Ecto neural progenitor cell (in vitro differentiated cells): ENCODE measurements at regions not wholly inside any gene's neighbourhood (a gene's known extent, or its start where the extent isn't known, plus 50 kb on each side); places are given as distances from the start of the nearest gene placed in this dataset.
"Not testable (repeated sequence)": the region's sequence is repeated elsewhere in the genome, so short reads cannot be mapped to it uniquely, and the experiment has no call there.

ENCODE experiments used
- DNase-seq: peaks from one replicate; pipeline ENCODE4 v3.0.0-alpha.2; 2018; ENCODE audit warnings: low spot score

GRCh38 chr15:88965097-88965496, 51.9 kb upstream of the MFGE8 start:
- DNase-seq, result not testable (repeated sequence)

GRCh38 chr15:88970232-88970631, 57.1 kb upstream of the MFGE8 start:
- no peak for DNase-seq

GRCh38 chr15:88974392-88974791, 61.2 kb upstream of the MFGE8 start:
- no peak for DNase-seq

DNA sequence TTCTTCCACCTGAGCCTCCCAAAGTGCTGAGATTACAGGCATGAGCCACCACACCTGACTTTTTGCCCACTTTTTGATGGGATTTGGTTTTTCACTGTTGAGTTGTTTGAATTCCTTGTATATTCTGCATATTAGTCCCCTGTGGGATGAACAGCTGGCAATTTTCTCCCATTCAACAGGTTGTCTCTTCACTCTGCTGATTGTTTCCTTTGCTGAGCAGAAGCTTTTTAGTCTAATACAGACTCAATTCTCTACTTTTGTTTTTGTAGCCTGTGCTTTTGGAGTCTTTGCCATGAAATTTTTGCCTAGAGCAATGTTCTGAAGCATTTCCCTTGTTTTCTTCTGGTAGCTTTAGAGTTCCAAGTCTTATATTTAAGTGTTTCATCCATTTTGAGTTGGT, 62.7 kb upstream of the MFGE8 start:
- DNase-seq, result no peak

GRCh38 chr15:88976656-88977055, 63.5 kb upstream of the MFGE8 start:
- DNase-seq, result no peak

DNA sequence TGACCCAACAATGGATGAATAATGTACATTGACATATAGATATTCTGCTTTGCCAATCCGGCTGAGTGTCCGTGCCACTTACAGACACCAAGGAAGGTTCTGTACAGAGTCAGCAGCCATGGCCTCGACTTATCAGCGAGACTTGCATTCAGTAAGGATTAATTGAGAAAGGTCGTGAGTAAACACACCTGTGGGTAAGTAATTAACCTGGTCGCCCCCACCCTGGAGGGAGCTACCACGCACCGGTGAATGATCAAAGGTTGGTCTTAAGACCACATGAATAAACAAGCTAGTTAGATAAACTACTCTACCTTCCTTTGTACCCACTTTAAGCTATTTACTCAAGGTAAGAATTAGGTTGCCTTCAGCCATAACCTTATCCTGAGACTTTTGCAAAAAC, 66.5 kb upstream of the MFGE8 start:
- no peak for DNase-seq

DNA sequence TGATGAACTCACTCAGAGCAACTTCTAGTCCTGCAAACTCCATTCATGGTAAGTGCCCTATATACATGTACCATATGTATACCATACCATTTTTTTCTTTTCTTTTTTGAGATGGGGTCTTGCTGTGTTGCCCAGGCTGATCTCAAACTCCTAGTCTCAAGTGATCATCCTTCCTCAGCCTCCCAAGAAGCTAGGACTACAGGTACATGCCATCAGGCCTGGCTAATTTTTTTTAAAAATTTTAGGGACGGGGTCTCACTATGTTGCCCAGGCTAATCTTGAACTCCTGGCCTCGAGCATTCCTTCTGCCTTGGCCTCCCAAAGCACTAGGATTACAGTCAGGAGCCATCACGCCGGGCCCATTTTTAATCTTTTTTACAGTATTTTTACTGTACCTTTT, 67.3 kb upstream of the MFGE8 start:
- no peak for DNase-seq

DNA sequence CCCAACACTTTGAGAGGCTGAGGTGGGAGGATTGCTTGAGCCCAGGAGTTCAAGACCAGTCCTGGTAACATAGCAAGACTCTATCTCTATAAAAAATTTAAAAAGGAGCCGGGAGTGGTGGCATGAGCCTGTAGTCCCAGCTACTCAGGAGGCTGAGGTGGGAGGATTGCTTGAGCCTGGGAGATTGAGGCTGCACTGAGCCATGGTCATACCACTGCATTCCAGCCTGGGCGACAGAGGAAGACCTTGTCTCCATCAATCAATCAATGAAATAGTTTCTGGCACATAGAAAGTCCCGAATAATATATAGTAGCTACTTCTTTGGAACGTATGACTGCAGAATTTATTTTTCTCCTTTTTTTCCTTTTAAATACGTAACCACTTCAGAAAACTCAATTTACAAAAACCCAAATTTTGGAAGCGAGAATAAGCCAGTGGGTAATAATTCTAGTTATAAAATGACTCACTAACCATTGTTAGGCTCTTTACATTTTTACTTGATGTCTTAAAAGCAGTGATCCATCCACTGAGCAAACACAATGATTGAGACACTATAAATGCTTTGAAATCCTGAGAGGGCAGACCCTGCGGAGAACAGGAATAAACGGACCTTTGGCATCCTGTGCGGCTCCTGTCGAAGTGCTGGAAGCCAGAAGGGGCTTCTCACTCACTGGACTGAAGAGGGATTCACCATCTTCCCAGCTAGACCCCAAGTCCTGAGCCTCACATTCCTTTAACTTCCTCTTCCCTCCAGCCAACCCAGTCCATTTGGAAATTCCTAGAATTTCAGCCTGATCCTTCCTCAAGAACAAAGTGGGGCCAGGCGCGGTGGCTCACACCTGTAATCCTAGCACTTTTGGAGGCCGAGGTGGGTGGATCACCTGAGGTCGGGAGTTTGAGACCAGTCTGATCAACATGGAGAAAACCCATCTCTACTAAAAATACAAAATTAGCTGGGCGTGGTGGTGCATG, 68.4 kb upstream of the MFGE8 start:
- DNase-seq, result no peak

DNA sequence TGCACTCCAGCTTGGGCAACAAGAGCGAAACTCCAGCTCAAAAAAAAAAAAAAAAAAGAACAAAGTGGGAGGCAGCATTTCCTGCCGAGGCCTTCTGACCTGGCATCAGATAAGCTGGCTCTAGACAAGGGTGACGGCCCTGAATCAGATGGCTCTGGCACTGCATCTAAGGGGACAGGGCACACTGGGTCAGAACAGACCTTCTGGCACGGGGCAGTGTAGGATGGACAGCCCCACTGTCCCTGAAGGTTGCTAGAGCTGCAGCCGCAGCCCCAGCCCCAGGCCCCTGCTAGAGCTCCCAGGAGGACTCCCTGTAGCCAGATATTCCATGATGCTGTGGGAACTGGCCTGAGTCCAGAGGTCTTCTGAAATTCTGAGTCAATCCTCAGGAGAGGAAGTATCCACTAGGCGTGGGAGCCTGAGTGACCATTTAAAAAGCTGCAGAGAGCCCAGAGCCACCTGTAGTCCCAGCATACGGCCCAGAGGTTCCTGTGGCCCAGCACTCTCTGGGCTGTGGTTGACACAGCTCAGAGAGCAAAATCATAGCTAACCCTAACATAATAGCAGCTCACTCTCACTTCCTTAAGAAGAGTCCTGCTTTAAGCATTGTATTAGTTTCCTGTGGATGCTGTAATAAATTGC, 69.2 kb upstream of the MFGE8 start:
- no peak for DNase-seq

DNA sequence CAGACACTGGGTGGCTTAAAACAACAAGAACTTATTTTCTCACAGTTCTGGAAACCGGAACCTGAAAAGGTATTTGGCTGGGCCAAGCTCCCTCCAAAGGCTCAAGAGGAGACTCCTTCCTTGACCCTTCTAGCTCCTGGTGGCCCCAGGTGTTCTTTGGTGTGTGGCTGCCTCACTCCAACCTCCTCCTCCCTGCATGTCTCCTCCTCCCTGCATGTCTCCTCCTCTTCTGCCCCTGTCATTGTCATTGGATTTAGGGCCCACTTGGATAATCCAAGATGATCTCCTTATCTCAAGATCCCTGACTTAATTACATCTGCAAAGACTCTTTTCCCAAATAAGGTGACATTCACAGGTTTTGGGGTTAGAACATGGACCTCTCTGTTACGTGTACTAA, 69.8 kb upstream of the MFGE8 start:
- DNase-seq, result no peak

- peak; percentile 14 for DNase-seq
Measured at GRCh38 chr15:88983861-88984429, 70.8 kb upstream of the MFGE8 start.

DNA sequence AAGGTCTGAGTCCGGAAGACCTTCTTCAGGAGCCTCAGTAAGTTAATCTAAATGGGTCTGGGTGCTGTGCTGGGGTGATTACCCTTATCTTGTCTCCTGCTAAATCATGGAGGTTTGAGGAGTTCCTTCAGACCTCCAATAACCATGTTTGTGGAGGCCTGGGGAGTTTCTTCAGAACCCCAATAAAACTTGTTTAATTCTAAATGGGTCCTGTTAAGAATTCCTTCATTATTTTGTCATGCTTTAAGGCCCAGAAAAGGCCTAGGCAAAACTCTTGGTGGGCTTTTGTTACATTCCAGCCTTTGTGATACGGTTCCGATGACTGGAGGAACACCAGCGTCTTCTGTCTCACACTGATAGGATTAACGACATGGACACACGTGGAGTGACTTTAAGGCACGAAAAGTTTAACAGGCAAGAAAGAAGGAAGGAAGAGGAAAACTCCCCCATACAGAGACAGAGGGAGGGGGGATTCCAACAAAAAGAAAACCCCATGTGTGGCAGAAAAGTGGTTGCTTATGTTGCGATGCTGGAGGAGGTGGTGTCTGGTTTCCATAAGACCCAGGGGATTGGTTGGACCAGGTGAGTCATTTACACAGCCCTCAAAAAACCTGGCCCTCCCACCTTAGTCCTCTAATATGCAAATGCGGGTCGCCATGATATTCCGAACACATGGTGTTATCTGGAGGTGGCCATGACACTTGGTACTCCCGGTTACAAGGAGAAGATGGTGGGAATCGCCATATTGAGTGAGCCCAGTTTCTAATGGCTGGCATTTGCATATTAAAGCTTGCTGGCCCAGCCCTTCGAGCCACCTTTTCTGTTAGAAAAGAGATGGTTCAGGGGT, 72.6 kb upstream of the MFGE8 start:
- DNase-seq, result no peak

DNA sequence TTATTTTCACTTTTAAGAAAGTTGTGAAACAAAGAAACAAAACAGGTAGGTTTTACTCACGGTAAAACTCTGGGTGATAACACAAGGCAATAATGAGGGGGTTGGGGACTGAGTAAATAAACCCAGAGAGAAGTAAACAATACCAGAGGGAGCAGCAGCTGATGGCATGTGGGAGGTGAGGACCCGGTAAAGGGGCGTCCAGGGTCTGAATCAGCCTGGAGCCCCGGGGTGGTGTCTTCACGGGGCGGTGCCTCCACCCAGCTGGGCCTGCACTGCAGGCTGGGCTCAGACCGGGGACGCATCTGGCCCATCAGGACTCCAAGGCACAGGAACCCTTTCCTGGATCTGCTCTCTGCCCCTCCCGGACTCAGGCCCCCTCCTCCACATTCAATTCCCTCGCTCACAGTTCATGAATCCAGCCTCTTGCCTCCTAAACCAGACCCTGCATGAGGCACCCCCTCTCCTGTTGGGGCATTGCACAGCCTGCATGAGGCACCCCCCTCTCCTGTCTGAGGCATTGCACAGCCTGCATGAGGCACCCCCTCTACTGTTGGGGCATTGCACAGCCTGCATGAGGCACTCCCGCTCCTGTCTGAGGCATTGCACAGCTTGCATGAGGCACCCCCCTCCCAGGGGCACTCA, 73.9 kb upstream of the MFGE8 start:
- DNase-seq, result no peak

DNA sequence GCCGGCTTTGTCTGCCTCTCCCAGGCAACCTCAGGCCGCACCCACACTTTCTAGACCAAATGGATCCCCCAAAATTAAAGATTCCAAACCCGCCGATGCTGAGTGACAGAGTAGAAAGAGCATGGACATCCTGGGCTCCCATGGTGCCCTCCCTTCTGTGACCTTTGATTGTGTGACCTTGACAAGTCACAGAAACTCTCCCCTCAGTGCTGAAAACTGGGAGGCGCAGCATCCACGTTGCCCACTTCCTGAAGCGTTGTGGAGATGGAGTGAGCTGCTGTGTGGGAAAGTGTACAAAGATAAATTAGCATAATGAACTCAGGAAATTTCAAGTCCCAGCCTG, 74.4 kb upstream of the MFGE8 start:
- DNase-seq, result no peak

- DNase-seq, result no peak
Measured at GRCh38 chr15:88987934-88988671, 74.9 kb upstream of the MFGE8 start.

DNA sequence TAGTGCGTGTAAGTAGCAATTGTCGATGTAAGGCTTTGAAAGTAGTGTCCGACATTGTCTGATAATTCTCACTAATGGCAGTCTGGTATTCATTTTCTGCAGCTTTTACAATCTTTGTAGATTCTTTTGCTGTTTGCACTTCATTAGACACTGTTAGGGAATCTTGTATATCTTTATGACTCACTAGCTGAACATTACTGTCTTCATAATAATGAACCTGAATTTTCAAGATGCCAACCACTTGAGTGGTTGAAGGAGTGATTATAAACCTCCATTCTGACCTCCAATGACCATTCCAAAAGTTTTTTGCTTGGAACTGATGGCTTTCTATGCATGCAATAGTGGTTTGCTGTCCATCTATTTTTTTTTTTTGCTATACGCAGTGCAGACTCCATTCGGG, 76.4 kb upstream of the MFGE8 start:
- no peak for DNase-seq

DNA sequence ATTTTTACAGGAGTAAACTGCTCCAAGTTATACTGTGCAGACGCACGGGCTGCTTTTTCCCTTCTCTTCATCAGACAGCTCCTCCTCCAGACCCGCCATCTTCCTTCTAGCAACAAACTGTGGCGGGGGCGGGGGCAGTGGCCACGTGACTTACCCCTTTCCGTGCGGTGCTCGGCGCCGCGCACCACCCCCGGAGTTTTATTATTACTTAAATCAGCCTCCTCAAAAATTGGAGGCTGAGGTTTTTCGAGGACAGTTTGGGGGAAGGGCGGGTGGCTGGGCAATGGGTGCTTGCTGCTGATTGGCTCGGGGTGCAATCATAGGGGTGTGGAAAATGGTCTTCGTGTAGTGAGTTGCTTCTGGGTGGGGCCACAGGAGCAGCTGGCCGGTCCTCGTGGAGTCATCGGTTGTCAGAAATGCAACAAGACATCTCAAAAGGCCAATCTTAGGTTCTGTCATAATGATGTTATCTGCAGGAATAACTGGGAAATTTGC, 77.1 kb upstream of the MFGE8 start:
- no peak for DNase-seq

DNA sequence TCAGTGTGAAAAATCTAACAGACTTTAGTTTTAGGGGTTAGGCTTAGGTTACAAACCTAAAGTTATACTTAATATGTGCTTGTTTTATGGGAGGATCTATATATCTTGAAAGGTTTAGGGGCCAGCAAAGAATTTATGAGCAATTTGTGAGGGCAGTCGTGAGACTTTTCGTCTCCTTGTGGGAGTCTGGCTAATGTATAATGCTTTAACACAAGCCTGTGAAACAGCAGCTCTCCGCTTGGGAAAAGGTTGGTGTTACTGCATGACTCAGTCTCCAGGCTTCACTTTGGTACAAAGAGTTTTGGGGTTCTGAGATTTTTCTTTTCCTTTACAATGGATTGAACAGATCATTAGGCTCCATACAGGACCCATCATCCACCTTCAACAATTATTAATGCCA, 79.0 kb upstream of the MFGE8 start:
- DNase-seq, result no peak

- no peak for DNase-seq
Measured at GRCh38 chr15:88992912-88993376, 79.8 kb upstream of the MFGE8 start.

- no peak for DNase-seq
Measured at GRCh38 chr15:88993662-88994061, 80.5 kb upstream of the MFGE8 start.

GRCh38 chr15:88994286-88994685, 81.1 kb upstream of the MFGE8 start:
- no peak for DNase-seq
